HG02571 (cell line): ENCODE measurements at regions not wholly inside any gene's neighbourhood (a gene's known extent, or its start where the extent isn't known, plus 50 kb on each side); places are given as distances from the start of the nearest gene placed in this dataset.
A peak's percentile ranks its signal among the peaks of the same experiment; 100 is the strongest.
"Not testable (repeated sequence)": the region's sequence is repeated elsewhere in the genome, so short reads cannot be mapped to it uniquely, and the experiment has no call there.

Experiments used
- ATAC-seq: cut with Tn5 transposase; IDR thresholded peaks from one replicate; pipeline ENCODE4 v1.9.1; 2021; ENCODE audit warnings: mild to moderate bottlenecking, moderate library complexity; ENCODE audit not compliant: unreplicated experiment

- no peak for ATAC-seq
These were observed 149.5 kb upstream of the EEA1 start for GRCh38 chr12:93078577-93078976.

- ATAC-seq: no peak
These were observed 150.2 kb upstream of the EEA1 start for GRCh38 chr12:93079271-93079670.

- ATAC-seq: no peak
These were observed 150.9 kb upstream of the EEA1 start for GRCh38 chr12:93079976-93080375.

- no peak for ATAC-seq
These were observed 151.4 kb upstream of the EEA1 start for GRCh38 chr12:93080452-93080851.

GRCh38 chr12:93080994-93081809, 152.1 kb upstream of the EEA1 start:
- ATAC-seq: no peak

- ATAC-seq: no peak
These were observed 152.7 kb upstream of the EEA1 start for GRCh38 chr12:93081810-93082165.

GRCh38 chr12:93085383-93086287, 156.5 kb upstream of the EEA1 start:
- no peak for ATAC-seq

- ATAC-seq: no peak
These were observed 157.2 kb upstream of the EEA1 start for GRCh38 chr12:93086288-93086727.

- ATAC-seq: no peak
These were observed 158.9 kb upstream of the EEA1 start for GRCh38 chr12:93087840-93088610.

- no peak for ATAC-seq
These were observed 160.9 kb upstream of the EEA1 start for GRCh38 chr12:93089805-93090569.

- ATAC-seq: no peak
These were observed 161.7 kb upstream of the EEA1 start for GRCh38 chr12:93090731-93091172.

- ATAC-seq: no peak
These were observed 163.0 kb upstream of the EEA1 start for GRCh38 chr12:93091886-93092648.

- ATAC-seq: no peak
These were observed 163.5 kb upstream of the EEA1 start for GRCh38 chr12:93092649-93092945.

- no peak for ATAC-seq
These were observed 164.1 kb upstream of the EEA1 start for GRCh38 chr12:93093243-93093642.

GRCh38 chr12:93094222-93094621, 165.1 kb upstream of the EEA1 start:
- ATAC-seq: not testable (repeated sequence)

- ATAC-seq: peak; percentile 96
These were observed 166.1 kb upstream of the EEA1 start for GRCh38 chr12:93094988-93095737.

- ATAC-seq: no peak
These were observed 168.3 kb upstream of the EEA1 start for GRCh38 chr12:93097417-93097816.

GRCh38 chr12:93098077-93098476, 169.0 kb upstream of the EEA1 start:
- no peak for ATAC-seq

GRCh38 chr12:93099792-93100191, 170.7 kb upstream of the EEA1 start:
- ATAC-seq: no peak
